ENCODE measurements at regions not wholly inside any gene's neighbourhood (a gene's known extent, or its start where the extent isn't known, plus 50 kb on each side); places are given as distances from the start of the nearest gene placed in this dataset.

- TF ChIP-seq CTCF (conservative IDR thresholded peaks at IDR 0.05 in 1 of 2, IDR thresholded peaks at IDR 0.05 in 1 of 2; ENCODE audit: extremely low read depth in 1 of 2, insufficient read depth in 1 of 2, low read depth in 1 of 2, low read length in 2 of 2) (no peak), EZH2 (IDR thresholded peaks at IDR 0.05; ENCODE audit: borderline replicate concordance, low read length) (no peak)
Observed at GRCh38 chr6:140499607-140500006, 1125.2 kb upstream of the CITED2 start.

All from mammary epithelial cell (primary cell).